K562 (cell line): ENCODE measurements at regions not wholly inside any gene's neighbourhood (a gene's known extent, or its start where the extent isn't known, plus 50 kb on each side); places are given as distances from the start of the nearest gene placed in this dataset.
A peak's percentile ranks its signal among the peaks of the same experiment; 100 is the strongest.

ENCODE experiments used
- ARID1B ChIP-seq: fragments of 450-650 bp; IDR thresholded peaks from 2 replicates; pipeline ENCODE4 v1.6.1; 2016; ENCODE audit warnings: antibody characterized with exemption, mild to moderate bottlenecking, inconsistent platforms
- CBFA2T2 ChIP-seq: fragments of 450-650 bp; conservative IDR thresholded peaks from 2 replicates; pipeline ENCODE4 v1.6.1; 2017; ENCODE audit warnings: mild to moderate bottlenecking
- CBFA2T3 ChIP-seq: fragments of 450-650 bp; IDR thresholded peaks from 2 replicates; pipeline ENCODE4 v1.6.1; 2017
- ERF ChIP-seq: fragments of 450-650 bp; formaldehyde crosslinking; IDR thresholded peaks from 2 replicates; pipeline ENCODE4 v1.4.0; 2020; ENCODE audit warnings: mild to moderate bottlenecking, mixed read lengths
- FOSL1 ChIP-seq: fragments of 200-800 bp; sonication (Bioruptor generic); conservative IDR thresholded peaks from 2 replicates; pipeline ENCODE4 v1.6.1; 2016; ENCODE audit warnings: missing genetic modification characterization, missing compliant biosample characterization
- HDAC8 ChIP-seq: fragments of 450-650 bp; IDR thresholded peaks from 2 replicates; pipeline ENCODE4 v1.6.1; 2016; ENCODE audit warnings: mild to moderate bottlenecking, missing genetic modification characterization, moderate library complexity, missing compliant biosample characterization
- LARP7 ChIP-seq: fragments of 450-650 bp; IDR thresholded peaks from 2 replicates; pipeline ENCODE4 v1.6.1; 2016
- MTA1 ChIP-seq: fragments of 450-650 bp; IDR thresholded peaks from 2 replicates; pipeline ENCODE4 v1.6.1; 2017; ENCODE audit warnings: borderline replicate concordance
- MTA3 ChIP-seq: fragments of 450-650 bp; formaldehyde crosslinking; IDR thresholded peaks from 2 replicates; pipeline ENCODE4 v1.6.1; 2017; ENCODE audit warnings: mild to moderate bottlenecking, borderline replicate concordance
- NFE2 ChIP-seq: IDR thresholded peaks from 2 replicates; pipeline ENCODE4 v1.6.1; 2014; ENCODE audit warnings: antibody characterized with exemption, low read depth
- NONO ChIP-seq, 2 experiments: fragments of 200-400 bp in 1 of 2; fragments of 450-650 bp in 1 of 2; formaldehyde crosslinking in 1 of 2; IDR thresholded peaks; 2 replicates each; pipeline ENCODE4 v1.6.1; 2017; ENCODE audit warnings: low read depth in 2 of 2, mild to moderate bottlenecking in 2 of 2, moderate library complexity in 2 of 2, low read length in 1 of 2
- OTX1 ChIP-seq: fragments of 450-650 bp; formaldehyde crosslinking; IDR thresholded peaks from 2 replicates; pipeline ENCODE4 v1.4.0; 2022; ENCODE audit warnings: mild to moderate bottlenecking
- POLR3G ChIP-seq: IDR thresholded peaks from 2 replicates; pipeline ENCODE4 v1.6.1; 2011; ENCODE audit not compliant: insufficient read length, insufficient replicate concordance; ENCODE audit errors: extremely low read depth
- RB1 ChIP-seq: fragments of 450-650 bp; IDR thresholded peaks from 2 replicates; pipeline ENCODE4 v1.6.1; 2017; ENCODE audit warnings: low read depth, mild to moderate bottlenecking
- SETDB1 ChIP-seq: IDR thresholded peaks from one replicate; pipeline ENCODE4 v1.6.1; 2012; ENCODE audit warnings: low read length, control low read depth, inconsistent platforms
- SLC30A9 ChIP-seq: fragments of 250-450 bp; sonication (Bioruptor Pico); IDR thresholded peaks from 2 replicates; pipeline ENCODE4 v1.8.0; 2022; ENCODE audit warnings: mild to moderate bottlenecking, moderate library complexity
- SMARCA4 ChIP-seq: fragments of 450-650 bp; IDR thresholded peaks from 2 replicates; pipeline ENCODE4 v1.6.1; 2016
- SRSF3 ChIP-seq: fragments of 200-400 bp; formaldehyde crosslinking; IDR thresholded peaks from 2 replicates; pipeline ENCODE4 v1.6.1; 2016; ENCODE audit warnings: mild to moderate bottlenecking, low read length, moderate library complexity; ENCODE audit not compliant: insufficient read depth
- STAG1 ChIP-seq: sonication (generic); formaldehyde crosslinking; IDR thresholded peaks from 2 replicates; pipeline ENCODE4 v1.5.0; 2020; ENCODE audit warnings: missing genetic modification reagents, borderline replicate concordance
- TRIM24 ChIP-seq, 2 experiments: fragments of 450-650 bp; IDR thresholded peaks; 2 replicates each; pipeline ENCODE4 v1.6.1; 2016
- TSC22D4 ChIP-seq: fragments of 450-650 bp; IDR thresholded peaks from 2 replicates; pipeline ENCODE4 v1.6.1; 2016; ENCODE audit warnings: missing genetic modification characterization, missing biosample characterization, control low read depth
- ZNF140 ChIP-seq: fragments of 250-450 bp; sonication (Bioruptor Pico); IDR thresholded peaks from 2 replicates; pipeline ENCODE4 v1.8.0; 2021; ENCODE audit warnings: moderate library complexity, mild to moderate bottlenecking, inconsistent platforms
- ZNF778 ChIP-seq: fragments of 450-650 bp; formaldehyde crosslinking; IDR thresholded peaks from 2 replicates; pipeline ENCODE4 v1.4.0; 2020; ENCODE audit warnings: mild to moderate bottlenecking, moderate library complexity
- TF ChIP-seq, protein P1 (sequence below): fragments of 450-650 bp; IDR thresholded peaks from 2 replicates; pipeline ENCODE4 v1.6.1; 2018; ENCODE audit not compliant: partially characterized antibody
- TF ChIP-seq, protein P2 (sequence below): sonication (generic); IDR thresholded peaks from 2 replicates; pipeline ENCODE4 v1.6.1; 2016
- TF ChIP-seq, protein P3 (sequence below): fragments of 150-350 bp; IDR thresholded peaks from 2 replicates; pipeline ENCODE4 v1.6.1; 2014; ENCODE audit warnings: low read depth, mild to moderate bottlenecking, low read length, borderline replicate concordance

DNA sequence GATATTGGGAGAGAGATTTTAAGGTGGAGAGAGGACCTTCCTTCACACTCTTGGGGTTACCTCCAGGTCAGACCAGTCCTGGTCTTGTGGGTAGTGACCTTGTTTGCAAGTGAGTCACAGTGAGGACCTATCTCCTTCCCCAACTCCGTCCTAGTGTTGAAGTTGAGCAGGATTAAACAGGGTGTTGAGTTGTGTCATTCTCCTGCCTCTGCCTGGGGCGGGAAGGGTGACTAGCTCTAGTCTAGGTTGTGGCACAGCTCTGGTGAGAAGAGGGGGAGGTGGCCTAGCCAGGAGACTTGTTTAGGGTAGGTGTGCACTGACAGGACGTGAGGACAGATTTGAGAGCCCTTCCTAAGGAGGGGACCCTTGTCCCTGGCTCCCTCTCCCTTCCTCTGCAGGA, 119.6 kb upstream of the PITX1 start (continued):
- TF ChIP-seq, protein P1, sequence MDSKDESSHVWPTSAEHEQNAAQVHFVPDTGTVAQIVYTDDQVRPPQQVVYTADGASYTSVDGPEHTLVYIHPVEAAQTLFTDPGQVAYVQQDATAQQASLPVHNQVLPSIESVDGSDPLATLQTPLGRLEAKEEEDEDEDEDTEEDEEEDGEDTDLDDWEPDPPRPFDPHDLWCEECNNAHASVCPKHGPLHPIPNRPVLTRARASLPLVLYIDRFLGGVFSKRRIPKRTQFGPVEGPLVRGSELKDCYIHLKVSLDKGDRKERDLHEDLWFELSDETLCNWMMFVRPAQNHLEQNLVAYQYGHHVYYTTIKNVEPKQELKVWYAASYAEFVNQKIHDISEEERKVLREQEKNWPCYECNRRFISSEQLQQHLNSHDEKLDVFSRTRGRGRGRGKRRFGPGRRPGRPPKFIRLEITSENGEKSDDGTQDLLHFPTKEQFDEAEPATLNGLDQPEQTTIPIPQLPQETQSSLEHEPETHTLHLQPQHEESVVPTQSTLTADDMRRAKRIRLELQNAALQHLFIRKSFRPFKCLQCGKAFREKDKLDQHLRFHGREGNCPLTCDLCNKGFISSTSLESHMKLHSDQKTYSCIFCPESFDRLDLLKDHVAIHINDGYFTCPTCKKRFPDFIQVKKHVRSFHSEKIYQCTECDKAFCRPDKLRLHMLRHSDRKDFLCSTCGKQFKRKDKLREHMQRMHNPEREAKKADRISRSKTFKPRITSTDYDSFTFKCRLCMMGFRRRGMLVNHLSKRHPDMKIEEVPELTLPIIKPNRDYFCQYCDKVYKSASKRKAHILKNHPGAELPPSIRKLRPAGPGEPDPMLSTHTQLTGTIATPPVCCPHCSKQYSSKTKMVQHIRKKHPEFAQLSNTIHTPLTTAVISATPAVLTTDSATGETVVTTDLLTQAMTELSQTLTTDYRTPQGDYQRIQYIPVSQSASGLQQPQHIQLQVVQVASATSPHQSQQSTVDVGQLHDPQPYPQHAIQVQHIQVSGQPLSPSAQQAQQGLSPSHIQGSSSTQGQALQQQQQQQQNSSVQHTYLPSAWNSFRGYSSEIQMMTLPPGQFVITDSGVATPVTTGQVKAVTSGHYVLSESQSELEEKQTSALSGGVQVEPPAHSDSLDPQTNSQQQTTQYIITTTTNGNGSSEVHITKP, result no peak
- TF ChIP-seq CBFA2T3, result peak; percentile 41
- TF ChIP-seq MTA1, result no peak
- TF ChIP-seq CBFA2T2, result 0 out of 2 replicates have a peak, but pooled peaks have one; percentile 19
- TF ChIP-seq MTA3, result no peak
- no peak for TF ChIP-seq ERF (CRISPR knock-in tag)
- no peak for TF ChIP-seq ZNF778 (CRISPR knock-in tag)
- no peak for TF ChIP-seq HDAC8 (tag)
- TF ChIP-seq ZNF140 (CRISPR knock-in tag), result no peak
- no peak for TF ChIP-seq ARID1B
- TF ChIP-seq SRSF3, result no peak
- no peak for TF ChIP-seq NONO (IDR thresholded peaks at IDR 0.05; ENCODE audit: low read depth in 2 of 2, low read length in 1 of 2)
- TF ChIP-seq STAG1 (CRISPR knock-in tag), result no peak
- no peak for TF ChIP-seq SLC30A9 (CRISPR knock-in tag)
- TF ChIP-seq LARP7, result no peak
- TF ChIP-seq POLR3G, result no peak
- TF ChIP-seq SETDB1, result no peak
- TF ChIP-seq TRIM24 (IDR thresholded peaks at IDR 0.05), result no peak
- no peak for TF ChIP-seq SMARCA4
- no peak for TF ChIP-seq NFE2
- TF ChIP-seq, protein P2, sequence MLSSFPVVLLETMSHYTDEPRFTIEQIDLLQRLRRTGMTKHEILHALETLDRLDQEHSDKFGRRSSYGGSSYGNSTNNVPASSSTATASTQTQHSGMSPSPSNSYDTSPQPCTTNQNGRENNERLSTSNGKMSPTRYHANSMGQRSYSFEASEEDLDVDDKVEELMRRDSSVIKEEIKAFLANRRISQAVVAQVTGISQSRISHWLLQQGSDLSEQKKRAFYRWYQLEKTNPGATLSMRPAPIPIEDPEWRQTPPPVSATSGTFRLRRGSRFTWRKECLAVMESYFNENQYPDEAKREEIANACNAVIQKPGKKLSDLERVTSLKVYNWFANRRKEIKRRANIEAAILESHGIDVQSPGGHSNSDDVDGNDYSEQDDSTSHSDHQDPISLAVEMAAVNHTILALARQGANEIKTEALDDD, result peak; percentile 97
- no peak for TF ChIP-seq OTX1 (CRISPR knock-in tag)
- TF ChIP-seq FOSL1 (tag), result peak; percentile 63
- TF ChIP-seq, protein P3, sequence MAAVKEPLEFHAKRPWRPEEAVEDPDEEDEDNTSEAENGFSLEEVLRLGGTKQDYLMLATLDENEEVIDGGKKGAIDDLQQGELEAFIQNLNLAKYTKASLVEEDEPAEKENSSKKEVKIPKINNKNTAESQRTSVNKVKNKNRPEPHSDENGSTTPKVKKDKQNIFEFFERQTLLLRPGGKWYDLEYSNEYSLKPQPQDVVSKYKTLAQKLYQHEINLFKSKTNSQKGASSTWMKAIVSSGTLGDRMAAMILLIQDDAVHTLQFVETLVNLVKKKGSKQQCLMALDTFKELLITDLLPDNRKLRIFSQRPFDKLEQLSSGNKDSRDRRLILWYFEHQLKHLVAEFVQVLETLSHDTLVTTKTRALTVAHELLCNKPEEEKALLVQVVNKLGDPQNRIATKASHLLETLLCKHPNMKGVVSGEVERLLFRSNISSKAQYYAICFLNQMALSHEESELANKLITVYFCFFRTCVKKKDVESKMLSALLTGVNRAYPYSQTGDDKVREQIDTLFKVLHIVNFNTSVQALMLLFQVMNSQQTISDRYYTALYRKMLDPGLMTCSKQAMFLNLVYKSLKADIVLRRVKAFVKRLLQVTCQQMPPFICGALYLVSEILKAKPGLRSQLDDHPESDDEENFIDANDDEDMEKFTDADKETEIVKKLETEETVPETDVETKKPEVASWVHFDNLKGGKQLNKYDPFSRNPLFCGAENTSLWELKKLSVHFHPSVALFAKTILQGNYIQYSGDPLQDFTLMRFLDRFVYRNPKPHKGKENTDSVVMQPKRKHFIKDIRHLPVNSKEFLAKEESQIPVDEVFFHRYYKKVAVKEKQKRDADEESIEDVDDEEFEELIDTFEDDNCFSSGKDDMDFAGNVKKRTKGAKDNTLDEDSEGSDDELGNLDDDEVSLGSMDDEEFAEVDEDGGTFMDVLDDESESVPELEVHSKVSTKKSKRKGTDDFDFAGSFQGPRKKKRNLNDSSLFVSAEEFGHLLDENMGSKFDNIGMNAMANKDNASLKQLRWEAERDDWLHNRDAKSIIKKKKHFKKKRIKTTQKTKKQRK, result no peak
- no peak for TF ChIP-seq RB1
- no peak for TF ChIP-seq TSC22D4 (tag)
